HepG2 (cell line): ENCODE measurements at regions not wholly inside any gene's neighbourhood (a gene's known extent, or its start where the extent isn't known, plus 50 kb on each side); places are given as distances from the start of the nearest gene placed in this dataset.
"Not testable (repeated sequence)": the region's sequence is repeated elsewhere in the genome, so short reads cannot be mapped to it uniquely, and the experiment has no call there.

Experiments
- ATAC-seq: fragments of 200-7000 bp; cut with Tn5 transposase; 3 replicates; pipeline ENCODE4 v1.9.1; 2020; ENCODE audit warnings: mild to moderate bottlenecking, moderate library complexity
- BruUV-seq: library from RNA; stranded (reverse); fragments of 400-500 nt; replicated peaks from 2 replicates; lab custom pipeline; 2021; lab: Mats Ljungman, UMichigan
- CTCF ChIA-PET: fragments of 300-600 bp; formaldehyde crosslinking; extraction: SDS; loops from one replicate; lab custom pipeline; 2021; ENCODE audit warnings: low total read pairs, inconsistent platforms, low intra/inter-chr PET ratio; lab: Yijun Ruan, JAX
- POLR2A ChIA-PET: fragments of 350-600 bp; sonication (Branson Sonifier 250); formaldehyde crosslinking; loops from one replicate; lab custom pipeline; 2020; ENCODE audit warnings: antibody characterized with exemption, inconsistent platforms; lab: Yijun Ruan, JAX
- DNase-seq: peaks from one replicate; pipeline ENCODE4 v3.0.0-alpha.2; 2015; ENCODE audit warnings: low spot score
- FAIRE-seq: peaks from 3 replicates; lab custom pipeline; 2011; peaks lifted over from hg19 to GRCh38; lab: Jason Lieb, UNC
- H2AFZ ChIP-seq: one replicate; pipeline ENCODE4 v1.6.1; 2011; ENCODE audit warnings: low read length, inconsistent platforms
- H3K27ac ChIP-seq: fragments of 300-600 bp; 3 replicates; pipeline ENCODE4 v1.8.0; 2011; ENCODE audit warnings: mixed run types, mild to moderate bottlenecking, mixed read lengths, low read length, inconsistent platforms; ENCODE audit not compliant: insufficient read depth; ENCODE audit errors: extremely low read length
- H3K27me3 ChIP-seq, 2 experiments: fragments of 200-600 bp in 1 of 2; 2 replicates in 1 of 2; 3 replicates in 1 of 2; pipeline versions ENCODE4 v1.6.0 to v1.8.0; 2011; ENCODE audit warnings: low read length in 2 of 2, mild to moderate bottlenecking in 2 of 2, moderate library complexity in 2 of 2, inconsistent platforms in 1 of 2; ENCODE audit not compliant: insufficient read depth in 2 of 2, control insufficient read depth in 1 of 2
- H3K36me3 ChIP-seq, 2 experiments: fragments of 200-600 bp in 1 of 2; replicated peaks in 1 of 2; 2 replicates in 1 of 2; 3 replicates in 1 of 2; pipeline versions ENCODE4 v1.5.1 to v1.8.0; 2011; ENCODE audit warnings: low read length in 2 of 2, inconsistent platforms in 1 of 2; ENCODE audit not compliant: insufficient read depth in 2 of 2, control insufficient read depth in 1 of 2
- H3K4me1 ChIP-seq: 2 replicates; pipeline ENCODE4 v1.5.1; 2012; ENCODE audit warnings: low read length, inconsistent platforms; ENCODE audit not compliant: insufficient read depth
- H3K4me2 ChIP-seq: 2 replicates; pipeline ENCODE4 v1.6.0; 2011; ENCODE audit warnings: low read depth, low read length, inconsistent platforms
- H3K4me3 ChIP-seq, 3 experiments: fragments of 200-600 bp in 1 of 3; sonication (generic), shearing (Covaris generic) in 1 of 3; replicated peaks in 1 of 3; 2 replicates each; pipeline ENCODE4 v1.5.1; 2011 to 2016; ENCODE audit warnings: low read length in 3 of 3, inconsistent platforms in 2 of 3, low read depth in 2 of 3, mild to moderate bottlenecking in 2 of 3, control low read depth in 1 of 3, mixed read lengths in 1 of 3; ENCODE audit not compliant: insufficient read depth in 1 of 3
- H3K79me2 ChIP-seq: one replicate; pipeline ENCODE4 v1.6.1; 2011; ENCODE audit warnings: low read length, inconsistent platforms; ENCODE audit not compliant: insufficient read depth
- H3K9ac ChIP-seq: 2 replicates; pipeline ENCODE4 v1.6.0; 2011; ENCODE audit warnings: mild to moderate bottlenecking, low read depth, low read length, inconsistent platforms; ENCODE audit not compliant: insufficient read depth
- H3K9me3 ChIP-seq: 2 replicates; pipeline ENCODE4 v1.5.1; 2012; ENCODE audit warnings: mild to moderate bottlenecking, low read length
- H4K20me1 ChIP-seq: 2 replicates; pipeline ENCODE4 v1.6.0; 2011; ENCODE audit warnings: inconsistent platforms, mild to moderate bottlenecking, low read length, moderate library complexity; ENCODE audit not compliant: insufficient read depth
- ADNP ChIP-seq: sonication (generic); formaldehyde crosslinking; IDR thresholded peaks from 2 replicates; pipeline ENCODE4 v1.4.0; 2020; ENCODE audit warnings: missing genetic modification reagents
- EHMT2 ChIP-seq: fragments of 200-600 bp; sonication (generic); IDR thresholded peaks from 2 replicates; pipeline ENCODE4 v1.7.0; 2017; ENCODE audit warnings: antibody characterized with exemption, low read depth, low read length, borderline replicate concordance
- HNRNPUL1 ChIP-seq: fragments of 200-400 bp; formaldehyde crosslinking; IDR thresholded peaks from 2 replicates; pipeline ENCODE4 v1.6.1; 2017; ENCODE audit warnings: low read depth, mild to moderate bottlenecking, low read length, moderate library complexity
- WGBS: methylation state at CpG from one replicate; pipeline ENCODE4 v1.1.6; 2017; ENCODE audit warnings: low lambda C conversion rate; 5-methylcytosine and 5-hydroxymethylcytosine counted together
- in situ Hi-C: cut with HindIII; loops from 2 replicates; pipeline ENCODE4 v1.10.0; 2017; ENCODE audit warnings: low pct_unique_long_range_greater_than_20kb; ENCODE audit not compliant: extremely low pct_ligation_motif_present
- intact Hi-C: fragments of 100-400 bp; cut with micrococcal nuclease; formaldehyde crosslinking; loops from one replicate; pipeline ENCODE4 v1.10.0; 2022; ENCODE audit not compliant: unreplicated experiment

DNA sequence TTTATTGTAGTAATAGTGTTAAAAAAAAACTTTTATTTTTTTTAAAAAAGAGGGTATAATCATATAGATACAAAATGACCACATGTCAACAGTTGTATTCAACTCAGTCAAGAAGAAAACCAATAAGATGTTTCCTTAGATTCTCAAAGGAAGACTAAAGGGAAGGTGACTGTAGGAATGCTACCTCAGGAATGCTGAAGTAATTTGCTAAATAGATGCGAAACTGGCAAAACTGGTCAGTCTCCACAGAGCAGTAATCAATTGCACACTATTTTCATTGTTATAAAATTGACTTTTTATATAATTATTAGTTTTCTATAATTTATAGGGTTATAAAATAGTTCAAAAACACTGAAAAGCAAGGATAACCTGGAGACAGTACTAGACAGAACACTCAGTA is 204.8 kb downstream of the GABRG2 start:
- CTCF ChIA-PET: no interaction called here
- Histone ChIP-seq H3K36me3 (no peaks in the 10 kb centered on the region), H3K27me3 (no peaks in the 10 kb centered on the region), H2AFZ (no peak overlapping the region), H3K9me3 (0 out of 2 replicates have a peak, but pooled peaks cover 2% of the 10 kb centered on the region), H3K4me3 (no peak overlapping the region), H3K79me2 (no peaks in the 10 kb centered on the region), H3K4me2 (no peak overlapping the region), H3K27ac (no peak overlapping the region), H3K9ac (no peak overlapping the region), H4K20me1 (no peaks in the 10 kb centered on the region), H3K4me1 (no peaks in the 10 kb centered on the region)
- in situ Hi-C loops (no loop called here), intact Hi-C loops (no loop called here)
- DNase-seq (no peak), ATAC-seq (no peak), FAIRE-seq (no peak)
- no peak for TF ChIP-seq HNRNPUL1
- no peak for TF ChIP-seq EHMT2
- POLR2A ChIA-PET: no interaction called here
- no TSS peak for BruUV-seq
- WGBS: 0% methylated on average over 1 of the region's 1 CpG

DNA sequence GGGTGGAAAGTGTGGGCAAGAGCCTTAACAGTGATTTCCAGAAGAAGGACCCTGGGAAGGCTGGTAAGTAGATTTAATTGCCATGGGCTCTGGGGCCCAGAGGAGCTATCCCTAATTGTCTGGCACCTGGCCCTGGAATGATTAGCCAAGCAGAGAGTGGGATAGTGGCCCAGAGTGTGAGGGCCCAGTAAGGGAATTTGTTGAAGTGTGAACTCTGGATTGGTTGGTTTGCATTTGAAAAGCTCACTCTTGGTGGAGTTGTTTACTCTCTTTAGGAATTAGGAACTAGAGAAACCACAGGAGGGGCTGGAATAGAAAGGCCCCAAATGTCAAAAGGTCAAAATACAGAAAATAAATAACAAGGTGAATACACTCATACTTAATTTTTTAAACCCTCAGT is 207.1 kb downstream of the GABRG2 start:
- H3K9ac ChIP-seq: no peak overlapping the region
- H3K27me3 ChIP-seq: no peaks in the 10 kb centered on the region
- H3K9me3 ChIP-seq: no peaks in the 10 kb centered on the region
- ATAC-seq (no peak), FAIRE-seq (no peak), DNase-seq (no peak)
- ChIA-PET CTCF (no interaction called here), POLR2A (no interaction called here)
- no peak for TF ChIP-seq ADNP
- no peak overlapping the region for H2AFZ ChIP-seq
- H3K4me3 ChIP-seq: no peak overlapping the region
- in situ Hi-C loops: no loop called here
- no peak overlapping the region for H3K27ac ChIP-seq
- H3K4me1 ChIP-seq: no peaks in the 10 kb centered on the region
- no peaks in the 10 kb centered on the region for H3K36me3 ChIP-seq
- no TSS peak for BruUV-seq
- H3K79me2 ChIP-seq: no peaks in the 10 kb centered on the region
- intact Hi-C loops: no loop called here
- H4K20me1 ChIP-seq: no peaks in the 10 kb centered on the region
- H3K4me2 ChIP-seq: no peak overlapping the region

DNA sequence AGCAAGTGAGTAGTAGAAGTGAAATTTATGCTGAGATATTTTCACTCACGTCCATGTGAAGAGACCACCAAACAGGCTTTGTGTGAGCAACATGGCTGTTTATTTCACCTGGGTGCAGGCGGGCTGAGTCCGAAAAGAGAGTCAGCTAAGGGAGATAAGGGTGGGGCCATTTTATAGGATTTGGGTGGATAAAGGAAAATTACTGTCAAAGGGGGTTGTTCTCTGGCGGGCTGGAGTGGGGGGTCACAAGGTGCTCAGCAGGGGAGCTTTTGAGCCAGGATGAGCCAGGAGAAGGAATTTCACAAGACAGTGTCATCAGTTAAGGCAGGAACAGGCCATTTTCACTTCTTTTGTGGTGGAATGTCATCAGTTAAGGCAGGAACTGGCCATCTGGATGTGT is 207.8 kb downstream of the GABRG2 start:
- H3K27me3 ChIP-seq, H4K20me1 ChIP-seq, H3K79me2 ChIP-seq, POLR2A ChIA-PET, intact Hi-C loops, H3K9me3 ChIP-seq, H3K4me1 ChIP-seq, H2AFZ ChIP-seq, ATAC-seq, H3K4me2 ChIP-seq, DNase-seq, BruUV-seq, FAIRE-seq, H3K36me3 ChIP-seq, H3K4me3 ChIP-seq, in situ Hi-C loops, H3K27ac ChIP-seq, H3K9ac ChIP-seq, CTCF ChIA-PET: not testable (repeated sequence)
- 5% methylated on average over 4 of the region's 4 CpGs for WGBS
